ENCODE measurements at regions not wholly inside any gene's neighbourhood (a gene's known extent, or its start where the extent isn't known, plus 50 kb on each side); places are given as distances from the start of the nearest gene placed in this dataset.
A peak's percentile ranks its signal among the peaks of the same experiment; 100 is the strongest.
"Not testable (repeated sequence)": the region's sequence is repeated elsewhere in the genome, so short reads cannot be mapped to it uniquely, and the experiment has no call there.

- DNase-seq (ENCODE audit: low spot score), result no peak
These were observed 87.0 kb downstream of the PLSCR2 start for GRCh38 chr3:146382386-146382785.

- no peak for DNase-seq (ENCODE audit: low spot score)
These were observed 89.3 kb downstream of the PLSCR2 start for GRCh38 chr3:146380046-146380445.

GRCh38 chr3:146375219-146375618 lies 94.1 kb downstream of the PLSCR2 start:
- DNase-seq (ENCODE audit: low spot score), result no peak

- no peak for DNase-seq (ENCODE audit: low spot score)
These were observed 95.2 kb downstream of the PLSCR2 start for GRCh38 chr3:146374146-146374545.

- DNase-seq (ENCODE audit: low spot score), result no peak
These were observed 97.5 kb downstream of the PLSCR2 start for GRCh38 chr3:146371902-146372301.

GRCh38 chr3:146368882-146369523 lies 100.4 kb downstream of the PLSCR2 start:
- no peak for DNase-seq (ENCODE audit: low spot score)

GRCh38 chr3:146359841-146360240 lies 108.9 kb upstream of the PLSCR4 start:
- no peak for DNase-seq (ENCODE audit: low spot score)

GRCh38 chr3:146354421-146354820 lies 103.5 kb upstream of the PLSCR4 start:
- DNase-seq (ENCODE audit: low spot score), result not testable (repeated sequence)

- no peak for DNase-seq (ENCODE audit: low spot score)
These were observed 99.9 kb upstream of the PLSCR4 start for GRCh38 chr3:146350852-146351251.

- DNase-seq (ENCODE audit: low spot score), result no peak
These were observed 95.0 kb upstream of the PLSCR4 start for GRCh38 chr3:146345900-146346299.

GRCh38 chr3:146343551-146343950 lies 92.6 kb upstream of the PLSCR4 start:
- no peak for DNase-seq (ENCODE audit: low spot score)

- no peak for DNase-seq (ENCODE audit: low spot score)
These were observed 92.1 kb upstream of the PLSCR4 start for GRCh38 chr3:146342989-146343388.

- no peak for DNase-seq (ENCODE audit: low spot score)
These were observed 88.4 kb upstream of the PLSCR4 start for GRCh38 chr3:146339349-146339748.

- no peak for DNase-seq (ENCODE audit: low spot score)
These were observed 87.1 kb upstream of the PLSCR4 start for GRCh38 chr3:146337991-146338390.

- no peak for DNase-seq (ENCODE audit: low spot score)
These were observed 84.5 kb upstream of the PLSCR4 start for GRCh38 chr3:146335386-146335785.

- DNase-seq (ENCODE audit: low spot score), result no peak
These were observed 83.2 kb upstream of the PLSCR4 start for GRCh38 chr3:146334151-146334550.

- DNase-seq (ENCODE audit: low spot score), result no peak
These were observed 81.1 kb upstream of the PLSCR4 start for GRCh38 chr3:146331967-146332366.

GRCh38 chr3:146326875-146327543 lies 76.1 kb upstream of the PLSCR4 start:
- peak; percentile 33 for DNase-seq (ENCODE audit: low spot score)

- no peak for DNase-seq (ENCODE audit: low spot score)
These were observed 74.3 kb upstream of the PLSCR4 start for GRCh38 chr3:146325170-146325569.

GRCh38 chr3:146322216-146322817 lies 71.4 kb upstream of the PLSCR4 start:
- no peak for DNase-seq (ENCODE audit: low spot score)

- DNase-seq (ENCODE audit: low spot score), result no peak
These were observed 64.0 kb upstream of the PLSCR4 start for GRCh38 chr3:146314871-146315270.

GRCh38 chr3:146313746-146314111 lies 62.8 kb upstream of the PLSCR4 start:
- DNase-seq (ENCODE audit: low spot score), result no peak

- no peak for DNase-seq (ENCODE audit: low spot score)
These were observed 62.3 kb upstream of the PLSCR4 start for GRCh38 chr3:146313031-146313745.

All from NAMALWA (cell line).